ENCODE measurements at regions not wholly inside any gene's neighbourhood (a gene's known extent, or its start where the extent isn't known, plus 50 kb on each side); places are given as distances from the start of the nearest gene placed in this dataset.

DNA sequence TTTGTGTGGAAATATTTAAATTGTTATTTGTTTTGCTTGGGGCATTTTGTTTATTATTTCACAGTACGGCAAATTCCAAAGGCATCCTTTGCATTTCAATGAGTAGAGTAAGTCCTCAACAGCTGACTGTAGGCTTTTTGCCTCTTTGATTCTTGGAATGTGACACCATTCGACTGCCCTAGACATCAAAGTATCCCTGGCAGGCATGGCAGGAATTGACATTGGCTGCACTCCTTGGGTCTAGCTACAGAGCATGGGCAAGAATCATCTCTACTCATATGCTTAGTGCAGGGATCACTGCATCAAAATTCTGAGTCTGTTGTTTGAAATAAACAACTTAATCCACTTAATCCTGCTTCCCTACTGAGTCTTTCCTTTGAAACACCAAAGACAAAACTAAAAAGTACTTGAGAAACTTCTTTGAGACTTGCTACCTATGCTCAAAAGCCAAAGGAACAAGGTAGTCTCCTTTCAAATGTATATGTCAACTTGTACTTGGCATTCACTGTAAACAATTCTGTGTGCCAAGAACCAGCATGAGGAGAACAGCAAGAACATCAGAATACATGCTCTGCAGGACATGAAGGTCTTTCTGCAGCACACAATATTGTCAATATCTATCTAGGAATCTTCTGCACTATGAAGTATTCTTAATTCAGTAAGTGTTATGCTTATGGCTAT lies 1569.0 kb upstream of the FLRT2 start:
- TF ChIP-seq, protein P1, sequence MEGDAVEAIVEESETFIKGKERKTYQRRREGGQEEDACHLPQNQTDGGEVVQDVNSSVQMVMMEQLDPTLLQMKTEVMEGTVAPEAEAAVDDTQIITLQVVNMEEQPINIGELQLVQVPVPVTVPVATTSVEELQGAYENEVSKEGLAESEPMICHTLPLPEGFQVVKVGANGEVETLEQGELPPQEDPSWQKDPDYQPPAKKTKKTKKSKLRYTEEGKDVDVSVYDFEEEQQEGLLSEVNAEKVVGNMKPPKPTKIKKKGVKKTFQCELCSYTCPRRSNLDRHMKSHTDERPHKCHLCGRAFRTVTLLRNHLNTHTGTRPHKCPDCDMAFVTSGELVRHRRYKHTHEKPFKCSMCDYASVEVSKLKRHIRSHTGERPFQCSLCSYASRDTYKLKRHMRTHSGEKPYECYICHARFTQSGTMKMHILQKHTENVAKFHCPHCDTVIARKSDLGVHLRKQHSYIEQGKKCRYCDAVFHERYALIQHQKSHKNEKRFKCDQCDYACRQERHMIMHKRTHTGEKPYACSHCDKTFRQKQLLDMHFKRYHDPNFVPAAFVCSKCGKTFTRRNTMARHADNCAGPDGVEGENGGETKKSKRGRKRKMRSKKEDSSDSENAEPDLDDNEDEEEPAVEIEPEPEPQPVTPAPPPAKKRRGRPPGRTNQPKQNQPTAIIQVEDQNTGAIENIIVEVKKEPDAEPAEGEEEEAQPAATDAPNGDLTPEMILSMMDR (IDR thresholded peaks at IDR 0.05; ENCODE audit: poor library complexity), result no peak
- TF ChIP-seq EZH2 (IDR thresholded peaks at IDR 0.05; ENCODE audit: borderline replicate concordance), result no peak
- TF ChIP-seq EZH2phosphoT487 (IDR thresholded peaks at IDR 0.05; ENCODE audit: low read depth, severe bottlenecking, unreplicated experiment), result no peak
